ENCODE measurements at regions not wholly inside any gene's neighbourhood (a gene's known extent, or its start where the extent isn't known, plus 50 kb on each side); places are given as distances from the start of the nearest gene placed in this dataset.

DNA sequence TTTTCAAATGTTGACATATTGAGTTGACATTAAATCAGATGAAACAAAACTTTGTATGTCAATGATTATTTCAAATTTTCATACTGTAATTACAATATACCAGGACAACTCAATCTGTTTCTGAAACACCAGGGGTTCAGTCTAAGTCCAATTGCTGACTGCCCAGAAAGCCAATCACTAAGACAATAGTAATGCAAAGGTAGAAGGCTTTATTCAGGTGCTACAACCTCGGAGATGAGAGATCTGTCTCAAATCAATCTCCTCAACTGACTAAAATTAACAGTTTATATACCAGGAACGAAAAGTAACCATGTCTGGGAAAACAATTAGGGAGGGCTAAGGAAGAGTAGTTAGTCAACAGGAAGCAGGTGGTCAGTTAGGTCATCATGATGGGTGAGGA lies 1400.4 kb downstream of the SUCLG1 start:
- TF ChIP-seq EZH2 (IDR thresholded peaks at IDR 0.05; ENCODE audit: insufficient read depth, poor library complexity, severe bottlenecking) = no peak
- no peak for TF ChIP-seq EZH2phosphoT487 (IDR thresholded peaks at IDR 0.05; ENCODE audit: insufficient read depth, low read depth)

All from GM23248 (cell line).